Globus pallidus (tissue), 1 donor: ENCODE measurements at regions not wholly inside any gene's neighbourhood (a gene's known extent, or its start where the extent isn't known, plus 50 kb on each side); places are given as distances from the start of the nearest gene placed in this dataset.

ENCODE experiments used
- DNase-seq: peaks from one replicate; pipeline ENCODE4 v3.0.0-alpha.2; 2015; ENCODE audit warnings: low spot score

DNA sequence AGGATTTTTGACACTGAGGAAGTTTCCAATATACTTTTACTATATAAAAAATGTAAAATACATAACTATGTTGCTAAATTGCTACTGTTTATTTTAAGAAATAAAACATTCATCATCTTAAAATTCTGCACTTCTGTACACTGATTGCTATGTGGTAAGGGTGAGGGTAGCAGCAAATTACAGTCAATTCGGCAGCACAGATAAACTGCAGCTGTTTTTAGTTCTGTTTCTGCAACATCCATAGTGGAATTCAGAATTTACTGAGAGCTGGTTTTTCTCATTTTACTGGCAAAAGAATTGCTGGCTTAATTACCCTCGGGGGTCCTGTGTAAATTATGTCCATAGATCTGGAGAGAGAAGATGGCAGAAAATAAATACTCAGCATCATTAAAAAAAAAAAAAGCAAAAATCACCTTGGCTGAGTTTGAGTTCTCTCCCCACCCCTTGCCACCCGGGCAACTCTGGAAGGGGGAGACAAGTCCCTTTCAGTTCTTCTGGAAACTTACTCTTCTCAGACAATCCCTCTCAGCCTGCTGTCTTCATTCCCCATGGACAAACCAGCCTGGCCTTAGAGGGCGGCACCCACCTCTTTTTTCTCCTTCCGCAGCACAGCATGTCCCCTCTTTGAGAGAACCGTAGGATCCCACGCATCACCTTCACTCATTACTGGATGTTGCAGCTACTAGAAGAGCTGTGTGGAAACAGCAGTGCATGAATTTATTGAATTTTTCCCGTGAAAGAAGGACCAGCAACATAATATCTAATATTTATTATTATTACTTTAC lies 501.1 kb upstream of the CELF2 start:
- DNase-seq: no peak

DNA sequence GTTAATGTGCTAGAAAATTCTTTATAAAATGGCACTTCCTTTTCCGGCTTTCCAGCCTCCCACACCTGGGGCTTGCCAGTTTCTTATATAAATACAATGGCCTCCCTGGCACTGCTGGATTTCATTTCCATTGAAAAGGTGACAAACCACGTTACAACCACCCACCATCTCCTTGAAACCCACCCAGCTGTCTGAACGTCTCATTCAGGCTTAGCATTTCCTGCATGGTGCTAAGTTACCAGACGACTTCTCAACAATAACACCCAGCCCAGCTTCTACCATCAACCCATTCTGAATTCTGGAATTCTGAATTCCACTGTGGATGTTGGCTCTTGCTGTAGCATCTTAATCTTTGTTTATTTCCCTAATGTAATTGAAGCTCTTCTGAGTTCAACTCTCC lies 499.8 kb upstream of the CELF2 start:
- no peak for DNase-seq

DNA sequence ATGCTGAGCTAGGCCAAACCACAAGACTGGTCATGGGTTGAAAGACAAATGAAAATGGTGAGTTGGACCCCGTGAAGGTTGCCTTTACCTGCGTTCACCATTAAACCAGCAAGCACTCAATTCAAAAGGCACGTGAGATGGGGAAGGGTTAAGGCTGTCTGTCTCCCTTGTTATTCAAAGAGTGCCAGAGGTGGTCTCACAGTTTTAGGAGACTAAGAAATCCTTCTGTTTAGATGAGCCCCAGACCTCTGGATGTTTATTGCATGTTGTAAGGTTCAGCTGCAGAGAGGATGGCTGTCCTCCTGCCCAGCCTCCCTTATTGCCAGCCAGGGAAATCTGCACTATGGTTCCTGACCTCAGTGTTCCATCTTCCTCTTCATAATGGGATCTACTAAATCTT lies 498.0 kb upstream of the CELF2 start:
- no peak for DNase-seq

DNA sequence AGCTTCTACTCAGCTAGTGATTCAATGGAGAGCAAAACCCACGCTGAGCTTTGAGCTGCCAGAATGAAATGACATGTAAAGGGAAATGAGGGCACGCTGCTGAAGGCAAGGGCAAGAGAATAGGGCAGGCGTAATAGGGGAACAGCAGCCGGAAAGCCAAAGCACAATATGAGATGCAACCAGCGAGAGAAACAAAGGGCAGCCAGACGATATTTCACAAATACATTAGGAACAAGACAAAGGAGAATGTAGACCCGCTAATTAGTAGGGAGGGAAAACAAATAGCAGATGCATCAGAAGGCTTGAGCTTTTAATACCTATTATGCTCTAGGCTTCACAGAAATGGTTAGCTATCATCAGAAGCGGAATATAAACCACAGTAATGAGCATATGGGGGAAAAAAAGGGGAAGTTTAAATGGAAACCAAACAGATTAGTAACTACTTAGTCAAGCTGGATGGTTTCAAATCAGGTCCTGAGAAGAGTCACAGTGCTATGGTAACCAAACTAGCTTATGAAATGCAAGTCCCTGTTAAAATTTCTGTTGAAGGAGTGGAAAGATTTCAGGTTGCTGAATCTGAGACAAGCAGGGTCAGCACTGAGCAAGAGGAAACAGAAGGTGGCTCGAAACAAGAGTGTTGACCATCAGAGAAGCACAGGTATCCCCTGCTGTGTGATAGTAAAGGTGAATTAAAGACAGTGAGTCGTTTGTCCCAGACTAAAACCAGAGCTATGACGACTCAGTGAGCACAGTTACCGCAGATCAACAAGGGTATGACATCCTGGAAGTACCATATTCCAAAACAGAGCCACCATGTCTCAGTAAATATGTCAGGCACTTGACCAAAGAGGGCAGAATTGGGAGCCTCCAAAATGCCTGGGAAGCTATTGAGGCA lies 496.9 kb upstream of the CELF2 start:
- DNase-seq: no peak

DNA sequence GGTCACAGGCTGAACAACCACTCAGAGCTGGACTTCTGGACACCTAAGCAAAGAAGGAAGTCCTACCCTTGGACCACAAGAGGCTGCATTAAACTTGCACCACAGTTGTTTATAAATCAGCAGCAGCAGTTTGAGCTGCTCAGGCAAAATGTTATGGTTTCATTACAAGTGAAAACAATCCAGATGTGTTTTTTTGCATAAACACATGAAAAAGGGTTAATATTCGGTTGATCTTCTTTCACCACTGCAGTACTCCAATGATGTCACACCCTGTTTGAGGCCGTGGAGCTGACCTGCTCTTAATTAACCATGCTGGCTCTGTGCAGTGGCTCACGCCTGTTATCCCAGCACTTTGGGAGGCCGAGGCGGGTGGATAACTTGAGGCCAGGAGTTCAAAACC lies 490.8 kb upstream of the CELF2 start:
- no peak for DNase-seq

DNA sequence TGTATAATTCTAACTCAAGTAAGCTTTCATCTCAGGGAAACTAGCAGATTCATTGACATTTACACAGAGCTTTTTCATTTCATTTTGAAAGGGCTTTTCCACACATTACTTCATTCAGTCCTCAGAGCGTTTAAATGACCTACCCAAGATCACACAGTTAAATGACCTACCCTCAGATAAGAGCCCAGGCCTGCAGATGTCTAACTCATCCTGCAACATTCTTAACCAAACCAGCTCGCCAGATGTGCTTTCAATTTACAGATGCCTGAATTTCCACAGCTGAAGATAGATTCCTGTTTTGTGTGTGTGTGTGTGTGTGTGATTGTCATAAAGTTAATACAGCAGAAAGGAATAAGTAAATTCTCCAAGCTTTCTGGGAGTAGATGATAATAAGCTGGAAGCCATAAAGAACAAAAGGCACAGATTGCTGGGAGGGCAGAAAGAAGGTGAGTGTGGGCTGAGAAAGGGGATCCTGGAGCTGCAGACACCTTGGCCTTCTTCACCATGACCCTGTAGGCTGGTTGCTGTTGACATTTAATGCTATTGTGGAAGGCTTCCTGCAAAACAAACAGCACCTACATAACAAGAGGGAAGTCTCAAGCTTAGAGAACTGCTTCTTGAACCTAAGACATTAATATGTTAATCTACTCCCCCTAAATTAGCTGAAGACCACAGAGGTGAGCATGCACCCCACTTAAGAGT lies 489.7 kb upstream of the CELF2 start:
- DNase-seq: no peak

DNA sequence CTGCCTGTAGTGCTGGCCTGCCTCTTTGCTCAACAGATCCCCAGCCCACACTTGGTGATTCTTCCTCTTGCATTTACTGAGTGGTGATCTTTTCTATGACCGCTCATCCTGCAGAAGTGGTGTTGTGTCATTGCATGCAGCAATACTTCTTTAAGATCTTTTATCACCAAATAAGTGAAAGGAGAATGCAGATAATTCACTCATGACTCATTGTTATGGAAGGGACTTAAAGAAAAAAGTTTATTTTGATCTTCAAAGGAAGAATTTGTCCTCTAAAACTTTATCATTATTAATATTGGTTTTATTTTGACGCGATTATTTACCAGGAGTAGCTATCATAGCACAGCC lies 489.1 kb upstream of the CELF2 start:
- no peak for DNase-seq

DNA sequence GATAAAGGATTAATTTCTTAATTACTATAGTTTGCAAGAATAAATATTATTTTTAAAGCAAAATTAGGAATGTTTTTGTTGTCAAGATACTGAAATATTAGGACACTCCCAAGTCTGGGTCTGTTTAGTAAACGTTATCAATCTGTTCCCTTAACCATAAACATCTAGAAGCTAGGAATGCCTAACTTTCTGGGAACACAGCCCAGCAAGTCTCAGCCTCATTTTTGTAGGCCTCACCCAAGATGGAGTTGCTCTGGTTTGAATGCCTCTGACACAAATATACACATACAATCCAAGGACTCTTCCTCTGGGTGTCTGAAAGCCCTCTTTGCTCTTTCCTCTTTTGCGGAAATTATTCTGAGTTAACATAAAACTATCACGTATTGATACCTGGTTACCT lies 487.4 kb upstream of the CELF2 start:
- DNase-seq: no peak

DNA sequence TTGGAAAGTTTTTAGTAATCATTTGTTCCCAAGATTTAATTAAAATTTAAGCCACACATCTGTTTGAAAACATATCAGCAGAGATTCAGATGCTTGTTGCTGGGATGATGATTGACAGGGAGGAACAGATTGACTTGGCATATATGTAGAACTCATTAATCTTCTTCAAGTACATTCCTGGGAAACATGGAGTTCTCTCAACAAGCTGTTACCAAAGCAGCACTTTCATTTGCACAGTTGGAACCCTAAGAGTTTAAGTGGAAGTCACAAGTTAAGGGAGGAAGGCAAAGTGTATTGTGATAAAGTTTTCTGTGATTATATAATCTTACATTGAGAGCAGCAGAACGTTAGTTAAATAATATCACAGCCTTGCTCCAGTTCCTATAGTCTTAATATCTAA lies 485.4 kb upstream of the CELF2 start:
- DNase-seq: no peak

DNA sequence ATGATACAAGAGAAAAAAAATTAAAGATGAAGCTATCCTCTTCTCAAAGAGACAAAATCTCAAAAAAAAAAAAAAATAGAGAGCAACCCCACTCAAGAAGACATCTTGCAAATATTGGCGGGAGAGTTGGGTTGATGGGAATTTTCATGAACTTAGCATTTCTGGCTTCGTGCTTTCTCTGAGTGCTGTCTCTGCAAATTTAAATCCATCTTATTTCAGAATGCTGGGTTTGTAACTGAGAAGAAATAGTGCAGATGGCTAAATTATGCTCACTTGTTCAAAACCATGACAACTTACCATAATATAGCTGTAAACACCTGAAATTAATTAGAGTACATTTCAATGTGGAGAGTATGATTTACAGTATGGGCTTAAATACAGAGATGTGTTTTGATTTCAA lies 484.8 kb upstream of the CELF2 start:
- DNase-seq: no peak

DNA sequence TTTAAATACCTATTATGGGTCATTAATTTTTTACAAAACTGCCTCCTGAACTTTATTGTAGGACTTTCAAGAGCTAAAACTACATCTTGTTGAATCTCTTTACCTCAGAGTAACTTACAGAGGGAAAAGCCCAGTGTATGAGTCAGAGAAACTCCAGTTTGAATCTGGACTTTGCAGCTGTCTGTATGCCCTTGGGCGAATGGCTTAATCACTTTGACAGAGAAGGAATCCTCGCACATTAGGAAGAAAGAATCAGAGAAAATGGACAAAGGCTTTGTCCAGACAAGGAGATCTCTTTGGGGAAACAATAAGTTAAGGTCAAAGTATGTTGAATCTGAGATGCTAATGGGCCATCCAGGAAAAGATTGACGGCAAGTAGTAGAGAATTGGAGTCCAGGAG lies 484.2 kb upstream of the CELF2 start:
- no peak for DNase-seq

DNA sequence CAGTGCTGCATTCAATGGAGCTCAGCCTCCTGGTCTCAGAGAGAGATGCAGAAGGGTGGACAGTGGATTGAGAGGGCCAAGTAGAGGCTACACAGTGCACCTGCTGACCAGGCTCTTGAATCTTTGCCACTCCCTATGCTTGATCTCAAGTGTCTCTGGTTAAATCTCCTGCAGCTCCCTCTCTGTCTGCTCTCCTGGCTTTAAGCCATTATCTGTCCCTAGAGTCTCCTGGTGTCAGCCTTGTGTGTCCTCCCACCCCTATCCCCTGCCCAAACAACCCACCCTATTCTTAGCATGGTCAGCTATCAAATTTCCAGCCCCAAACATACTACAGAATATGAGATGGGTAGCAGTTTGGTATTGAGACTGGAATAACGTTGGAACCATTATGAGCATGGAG lies 479.3 kb upstream of the CELF2 start:
- DNase-seq: no peak

DNA sequence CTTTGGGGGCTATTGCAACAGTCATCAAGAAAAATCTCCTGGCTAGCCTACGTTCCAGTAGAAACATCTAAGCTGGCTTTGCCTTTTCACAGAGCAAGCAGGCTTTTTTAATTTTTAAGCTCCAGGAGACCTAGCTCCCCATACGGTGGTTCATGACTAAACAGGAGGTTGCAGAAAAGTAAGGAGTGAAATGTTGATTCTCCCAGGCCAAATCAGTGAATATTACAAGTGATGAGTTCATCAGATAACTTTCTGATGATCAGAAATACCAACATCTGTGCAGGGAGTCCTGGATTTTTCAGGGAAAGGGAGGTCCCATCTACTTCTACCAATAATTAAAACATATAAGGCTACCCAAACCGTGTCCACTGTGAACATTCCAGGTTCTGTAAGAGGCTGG lies 477.3 kb upstream of the CELF2 start:
- no peak for DNase-seq

DNA sequence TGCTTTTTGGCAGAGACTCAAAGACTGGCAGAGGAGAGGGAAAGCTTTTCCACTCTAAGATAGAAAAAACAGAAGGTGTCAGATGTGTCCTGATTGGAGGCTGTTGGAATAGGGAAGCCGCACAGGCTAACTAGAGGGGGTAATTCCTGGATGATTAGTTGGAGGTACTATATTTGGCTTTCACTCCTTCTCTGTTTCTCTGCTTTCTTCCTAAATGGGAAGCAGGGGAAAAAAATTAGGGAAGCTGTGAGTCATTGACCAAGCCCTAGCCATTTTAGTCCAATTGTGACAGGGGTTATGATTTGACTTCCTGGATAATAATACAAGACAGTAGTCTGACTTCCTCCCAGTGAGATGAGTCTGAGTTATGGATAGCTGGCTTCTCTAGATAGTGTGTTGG lies 475.2 kb upstream of the CELF2 start:
- no peak for DNase-seq

DNA sequence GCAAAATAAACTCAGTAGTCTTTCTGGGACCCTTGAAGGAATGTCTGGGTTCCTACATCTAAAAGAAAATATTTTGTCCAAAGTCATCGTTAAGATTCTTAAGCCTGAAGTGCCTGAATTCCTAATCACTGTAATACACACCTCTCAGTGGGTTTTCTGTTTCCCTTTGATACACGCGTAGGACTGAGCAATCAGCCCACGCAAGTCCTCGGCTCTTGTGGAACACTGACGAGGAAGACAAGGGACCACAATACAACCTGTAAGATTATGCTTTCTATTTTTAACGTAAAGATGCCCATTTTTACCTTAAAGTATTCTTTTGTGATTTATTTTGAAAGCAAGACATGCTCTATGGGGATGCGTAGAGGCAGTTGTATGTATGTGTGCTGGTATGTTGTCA lies 472.8 kb upstream of the CELF2 start:
- DNase-seq: no peak

DNA sequence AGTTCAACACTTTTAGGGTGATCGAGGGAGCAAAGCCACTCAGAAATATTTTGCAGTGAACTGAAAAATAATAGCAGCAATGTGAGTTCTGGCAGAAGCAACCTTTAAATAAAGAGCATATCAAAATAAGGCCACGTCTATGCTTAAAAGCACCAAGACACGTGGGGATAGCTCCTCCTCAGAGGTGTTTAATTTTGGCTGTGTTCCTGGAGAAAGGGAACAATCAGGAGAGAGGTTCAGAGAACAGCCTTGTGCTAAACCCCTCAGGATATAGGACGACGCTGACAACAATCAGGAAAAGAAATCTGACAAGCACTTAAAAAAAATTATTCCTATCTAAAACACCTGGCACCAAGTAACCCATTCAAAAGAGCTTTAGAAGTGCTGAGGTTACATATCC lies 471.9 kb upstream of the CELF2 start:
- no peak for DNase-seq

DNA sequence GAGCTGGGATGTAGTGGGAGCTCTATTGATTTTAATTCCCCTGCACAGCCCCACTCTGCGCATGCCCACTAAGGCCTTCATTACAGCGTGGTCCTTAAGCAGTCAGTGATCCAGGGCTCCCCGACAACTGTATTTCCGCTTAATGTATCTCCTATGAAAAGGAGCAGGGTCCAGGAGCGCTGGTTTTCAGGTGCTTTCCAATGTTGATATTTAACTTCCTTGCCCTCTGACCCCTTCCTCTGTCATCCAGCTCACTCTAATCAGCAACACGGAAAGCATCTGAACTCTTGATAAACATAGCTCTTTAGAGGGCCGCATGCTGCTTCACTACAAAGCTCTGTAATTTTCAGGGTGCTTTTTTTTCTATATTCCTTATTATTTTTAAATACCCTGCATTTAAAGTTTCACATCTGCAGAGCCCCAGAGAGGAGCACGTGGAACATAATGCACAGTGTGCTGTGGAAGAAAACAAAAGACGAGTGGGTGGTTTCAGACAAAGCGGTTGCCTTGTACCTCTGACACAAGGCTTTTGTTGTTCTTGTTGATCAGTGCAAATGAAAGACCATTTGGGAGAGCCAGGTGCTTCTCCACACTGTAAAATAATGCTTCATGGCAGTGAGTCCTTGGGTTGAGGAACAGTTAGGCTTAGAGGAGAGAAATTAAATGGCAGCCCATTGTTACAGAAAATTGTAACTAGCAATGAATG lies 465.9 kb upstream of the CELF2 start:
- peak; percentile 9 for DNase-seq

DNA sequence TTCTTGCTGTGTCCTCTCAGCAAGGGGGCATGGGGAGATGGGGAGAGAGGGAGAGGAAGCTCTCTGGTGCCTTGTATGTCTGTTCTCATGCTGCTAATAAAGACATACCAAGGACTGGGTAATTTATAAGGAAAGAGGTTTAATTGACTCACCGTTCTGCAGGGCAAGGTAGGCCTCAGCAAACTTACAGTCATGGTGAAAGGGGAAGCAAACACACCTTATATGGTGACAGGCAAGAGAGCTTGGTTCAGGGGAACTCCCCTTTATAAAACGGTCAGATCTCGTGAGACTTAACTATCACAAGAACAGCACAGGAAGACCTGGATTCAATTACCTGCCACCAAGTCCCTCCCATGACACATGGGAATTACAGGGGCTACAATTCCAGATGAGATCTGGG lies 464.7 kb upstream of the CELF2 start:
- DNase-seq: no peak

DNA sequence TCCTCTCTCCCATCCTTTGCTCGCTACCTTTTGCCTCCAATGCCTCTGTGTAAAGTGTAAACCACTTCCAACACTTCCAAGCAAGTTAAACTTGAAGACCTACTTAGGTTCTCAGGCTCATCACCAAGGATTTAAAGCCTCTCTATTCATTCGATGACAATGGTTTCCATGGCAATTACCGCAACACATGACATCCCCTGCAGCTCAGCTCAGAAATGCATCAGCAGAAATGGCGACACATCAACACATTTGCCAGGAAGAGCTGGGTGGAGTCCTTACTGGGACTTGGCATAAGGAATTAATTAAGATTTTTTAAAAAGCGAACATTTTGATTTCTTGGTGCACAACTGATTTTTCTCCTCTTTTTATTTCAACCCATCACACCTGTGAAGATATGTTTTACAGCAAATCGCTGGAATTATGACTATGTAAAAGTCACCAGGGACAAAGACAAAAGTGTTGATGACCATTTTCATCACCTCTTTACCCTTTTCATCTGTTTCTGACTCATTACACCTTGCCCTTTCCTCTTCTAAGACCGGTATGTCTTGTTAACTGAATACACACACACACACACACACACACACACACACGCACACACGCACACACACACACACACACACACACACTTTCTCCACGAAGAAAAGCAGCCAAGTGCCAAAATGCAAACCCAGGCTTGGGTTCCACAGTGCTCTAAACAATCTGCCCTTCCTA lies 453.4 kb upstream of the CELF2 start:
- DNase-seq: no peak

DNA sequence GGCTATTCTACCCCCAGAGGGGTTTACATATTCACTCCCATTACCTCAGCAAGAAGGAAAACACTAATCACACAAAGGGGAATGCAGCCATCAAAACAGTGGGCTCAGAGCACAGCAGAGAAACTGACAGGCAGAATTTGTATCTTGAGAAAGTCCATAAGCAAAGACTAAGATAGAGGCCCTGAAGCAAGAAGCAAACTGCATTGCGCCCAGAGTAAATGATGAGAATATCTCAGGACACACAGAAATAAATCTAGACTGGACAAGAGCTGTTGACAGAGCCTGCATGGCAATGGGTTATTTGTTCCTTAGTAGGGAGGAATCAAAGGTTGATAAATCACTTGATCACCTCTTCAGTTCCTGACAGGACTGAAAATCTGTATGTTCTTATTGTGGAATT lies 440.7 kb upstream of the CELF2 start:
- no peak for DNase-seq

DNA sequence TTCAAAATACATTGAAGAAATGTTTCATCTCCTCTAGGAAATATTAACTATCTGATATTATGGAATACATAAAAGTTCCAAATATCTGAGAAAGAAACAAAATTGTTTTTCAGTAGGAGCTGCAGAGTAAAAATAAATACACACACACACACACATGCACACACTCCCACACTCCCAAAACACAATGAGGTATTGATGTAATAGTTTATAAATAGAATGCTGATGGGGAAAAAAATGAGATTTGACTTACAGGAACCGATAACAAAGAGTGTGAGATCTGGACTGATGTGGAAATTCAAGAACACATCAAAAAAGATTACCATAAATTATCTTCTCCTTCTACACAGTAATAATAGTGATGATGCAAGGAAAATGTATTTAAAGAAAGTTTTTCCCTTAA lies 438.0 kb upstream of the CELF2 start:
- DNase-seq: no peak

DNA sequence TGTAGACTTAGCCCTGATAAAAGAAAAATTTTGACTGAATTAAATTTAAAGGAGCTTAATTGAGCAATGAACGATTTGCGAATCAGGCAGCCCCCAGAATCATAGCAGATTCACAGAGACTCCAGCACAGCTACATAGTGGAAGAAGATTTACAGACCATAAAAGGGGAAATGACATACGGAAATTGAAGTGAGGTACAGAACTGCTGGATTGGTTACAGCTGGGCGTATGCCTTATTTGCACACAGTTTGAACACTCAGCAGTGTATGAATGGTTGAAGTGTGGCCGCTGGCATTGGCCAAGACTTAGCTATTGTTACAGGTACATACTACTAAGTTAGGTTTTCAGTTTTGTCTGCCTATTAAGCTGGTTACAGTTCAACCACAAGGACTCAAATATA lies 433.5 kb upstream of the CELF2 start:
- no peak for DNase-seq
